NT2/D1 (cell line): ENCODE measurements at regions not wholly inside any gene's neighbourhood (a gene's known extent, or its start where the extent isn't known, plus 50 kb on each side); places are given as distances from the start of the nearest gene placed in this dataset.

Source experiments
- SUZ12 ChIP-seq: IDR thresholded peaks from 2 replicates; pipeline ENCODE4 v1.6.1; 2011; ENCODE audit not compliant: insufficient read length, insufficient read depth; ENCODE audit errors: extremely low read depth
- YY1 ChIP-seq: IDR thresholded peaks from 2 replicates; pipeline ENCODE4 v1.6.1; 2011; ENCODE audit not compliant: insufficient read length, insufficient read depth
- ZNF274 ChIP-seq: IDR thresholded peaks from 2 replicates; pipeline ENCODE4 v1.6.1; 2011; ENCODE audit warnings: mild to moderate bottlenecking, low read depth, low read length

- TF ChIP-seq YY1 (no peak), ZNF274 (no peak), SUZ12 (no peak)
Measured at GRCh38 chr1:201716742-201717135, 112.2 kb upstream of the IPO9 start.
